ENCODE measurements at regions not wholly inside any gene's neighbourhood (a gene's known extent, or its start where the extent isn't known, plus 50 kb on each side); places are given as distances from the start of the nearest gene placed in this dataset.

DNA sequence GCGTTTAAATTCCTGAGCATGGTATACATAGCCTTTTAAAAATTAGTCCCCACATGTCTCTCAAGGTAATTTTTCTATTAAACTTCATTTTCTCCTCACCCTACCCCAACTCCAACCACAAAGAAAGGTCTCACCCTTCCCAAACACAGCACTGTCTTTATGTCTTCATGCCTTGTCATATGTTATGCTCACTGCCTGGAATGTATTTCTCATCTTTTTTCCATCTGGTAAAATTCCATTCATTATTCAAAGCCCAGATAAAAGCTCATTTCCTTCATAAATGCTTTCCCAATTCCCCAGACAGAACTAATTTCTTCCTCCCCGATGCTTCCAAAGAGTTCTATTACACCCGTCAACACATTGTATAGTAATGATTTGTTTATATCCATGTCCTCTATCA, 302.0 kb downstream of the ALDH8A1 start:
- Histone ChIP-seq H3K4me1 (ENCODE audit: control insufficient read depth in 1 of 2, insufficient read depth in 1 of 2, low read depth in 1 of 2, low read length in 1 of 2) (no peaks in the 10 kb centered on the region), H3K36me3 (no peaks in the 10 kb centered on the region), H3K27ac (no peak overlapping the region), H3K27me3 (peaks cover 23% of the 10 kb centered on the region), H3K9me3 (no peaks in the 10 kb centered on the region), H3K4me3 (ENCODE audit: low read depth in 1 of 2, low read length in 1 of 2) (no peak overlapping the region)
- TF ChIP-seq, protein P1, sequence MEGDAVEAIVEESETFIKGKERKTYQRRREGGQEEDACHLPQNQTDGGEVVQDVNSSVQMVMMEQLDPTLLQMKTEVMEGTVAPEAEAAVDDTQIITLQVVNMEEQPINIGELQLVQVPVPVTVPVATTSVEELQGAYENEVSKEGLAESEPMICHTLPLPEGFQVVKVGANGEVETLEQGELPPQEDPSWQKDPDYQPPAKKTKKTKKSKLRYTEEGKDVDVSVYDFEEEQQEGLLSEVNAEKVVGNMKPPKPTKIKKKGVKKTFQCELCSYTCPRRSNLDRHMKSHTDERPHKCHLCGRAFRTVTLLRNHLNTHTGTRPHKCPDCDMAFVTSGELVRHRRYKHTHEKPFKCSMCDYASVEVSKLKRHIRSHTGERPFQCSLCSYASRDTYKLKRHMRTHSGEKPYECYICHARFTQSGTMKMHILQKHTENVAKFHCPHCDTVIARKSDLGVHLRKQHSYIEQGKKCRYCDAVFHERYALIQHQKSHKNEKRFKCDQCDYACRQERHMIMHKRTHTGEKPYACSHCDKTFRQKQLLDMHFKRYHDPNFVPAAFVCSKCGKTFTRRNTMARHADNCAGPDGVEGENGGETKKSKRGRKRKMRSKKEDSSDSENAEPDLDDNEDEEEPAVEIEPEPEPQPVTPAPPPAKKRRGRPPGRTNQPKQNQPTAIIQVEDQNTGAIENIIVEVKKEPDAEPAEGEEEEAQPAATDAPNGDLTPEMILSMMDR (IDR thresholded peaks at IDR 0.05): no peak

DNA sequence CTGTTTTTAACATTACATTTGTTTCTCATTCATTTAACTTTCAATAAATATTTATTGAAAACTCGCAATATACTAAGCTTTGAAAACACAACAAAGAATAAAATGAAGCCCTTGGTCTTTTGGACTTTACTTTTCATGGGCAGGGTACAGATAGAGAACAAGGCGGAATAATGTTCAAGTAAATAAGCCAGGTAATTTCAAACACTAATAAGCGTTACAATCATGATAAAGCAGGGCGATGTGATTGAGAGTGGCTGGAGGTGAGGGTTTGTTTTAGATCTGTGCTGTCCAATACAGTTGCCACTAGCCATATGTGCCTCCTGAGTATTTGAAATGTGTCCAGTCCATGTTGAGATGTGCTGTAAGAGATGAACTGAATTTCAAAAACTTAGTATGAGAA, 307.1 kb downstream of the ALDH8A1 start:
- no peak overlapping the region for H3K27ac ChIP-seq
- no peaks in the 10 kb centered on the region for H3K36me3 ChIP-seq
- no peaks in the 10 kb centered on the region for H3K9me3 ChIP-seq
- peaks cover 6 to 10% of the 10 kb centered on the region in 2 experiments for H3K4me1 ChIP-seq (ENCODE audit: control insufficient read depth in 1 of 2, insufficient read depth in 1 of 2, low read depth in 1 of 2, low read length in 1 of 2)
- no peak overlapping the region for H3K4me3 ChIP-seq (ENCODE audit: low read depth in 1 of 2, low read length in 1 of 2)
- no peaks in the 10 kb centered on the region for H3K27me3 ChIP-seq
- TF ChIP-seq, protein P1 (IDR thresholded peaks at IDR 0.05): no peak

DNA sequence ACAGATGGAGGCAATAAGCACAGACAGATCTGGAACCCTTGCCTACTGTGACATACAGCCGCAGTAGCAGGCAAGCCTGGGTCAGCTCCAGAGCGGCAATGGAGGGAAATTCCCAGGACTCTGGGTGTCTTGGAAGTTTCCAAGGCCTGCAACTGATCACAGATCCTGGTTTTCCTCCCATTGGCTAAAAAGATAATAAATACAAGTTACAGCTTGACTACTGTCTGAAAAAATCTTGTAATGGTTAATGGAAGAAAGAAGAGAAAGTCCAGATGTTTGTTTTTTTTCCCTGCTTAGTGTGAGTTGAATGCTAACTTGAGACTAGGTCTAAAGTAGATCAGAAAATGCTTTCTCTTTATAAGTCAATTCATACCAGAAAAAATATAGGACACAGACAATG, 307.6 kb downstream of the ALDH8A1 start:
- no peaks in the 10 kb centered on the region for H3K27me3 ChIP-seq
- no peaks in the 10 kb centered on the region for H3K36me3 ChIP-seq
- H3K4me3 ChIP-seq (ENCODE audit: low read depth in 1 of 2, low read length in 1 of 2): no peak overlapping the region
- no peaks in the 10 kb centered on the region for H3K9me3 ChIP-seq
- TF ChIP-seq, protein P1 (IDR thresholded peaks at IDR 0.05): no peak
- H3K4me1 ChIP-seq (ENCODE audit: control insufficient read depth in 1 of 2, insufficient read depth in 1 of 2, low read depth in 1 of 2, low read length in 1 of 2): peaks cover 6 to 10% of the 10 kb centered on the region in 2 experiments
- H3K27ac ChIP-seq: no peak overlapping the region

DNA sequence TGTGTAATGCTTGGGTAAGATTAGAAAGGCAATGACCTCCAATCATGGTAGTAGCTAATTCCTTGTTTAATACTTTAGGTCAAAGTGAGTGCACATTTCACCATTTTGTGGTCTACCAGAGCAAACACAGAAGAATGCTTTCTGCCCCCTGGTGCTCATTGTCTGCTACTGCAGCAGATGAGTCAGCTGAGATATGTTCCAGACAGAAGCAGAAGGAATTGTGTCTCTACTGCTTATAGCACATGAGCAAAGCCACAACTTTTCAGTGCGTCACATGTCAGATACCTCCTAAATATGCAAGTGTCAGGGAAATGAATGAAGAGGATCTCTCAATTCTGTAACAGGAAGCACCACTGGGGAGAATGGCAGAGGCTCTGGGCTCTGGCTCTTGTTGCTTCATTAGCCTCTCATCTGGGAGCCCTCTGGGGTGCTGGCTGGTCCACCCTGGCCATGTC, 308.9 kb downstream of the ALDH8A1 start:
- H3K4me3 ChIP-seq (ENCODE audit: low read depth in 1 of 2, low read length in 1 of 2): no peak overlapping the region
- no peaks in the 10 kb centered on the region for H3K27me3 ChIP-seq
- H3K27ac ChIP-seq: peak overlapping the region; percentile 40
- H3K4me1 ChIP-seq (ENCODE audit: control insufficient read depth in 1 of 2, insufficient read depth in 1 of 2, low read depth in 1 of 2, low read length in 1 of 2): peaks cover 6 to 10% of the 10 kb centered on the region in 2 experiments
- H3K36me3 ChIP-seq: no peaks in the 10 kb centered on the region
- H3K9me3 ChIP-seq: no peaks in the 10 kb centered on the region
- TF ChIP-seq, protein P1 (IDR thresholded peaks at IDR 0.05): peak; percentile 99

DNA sequence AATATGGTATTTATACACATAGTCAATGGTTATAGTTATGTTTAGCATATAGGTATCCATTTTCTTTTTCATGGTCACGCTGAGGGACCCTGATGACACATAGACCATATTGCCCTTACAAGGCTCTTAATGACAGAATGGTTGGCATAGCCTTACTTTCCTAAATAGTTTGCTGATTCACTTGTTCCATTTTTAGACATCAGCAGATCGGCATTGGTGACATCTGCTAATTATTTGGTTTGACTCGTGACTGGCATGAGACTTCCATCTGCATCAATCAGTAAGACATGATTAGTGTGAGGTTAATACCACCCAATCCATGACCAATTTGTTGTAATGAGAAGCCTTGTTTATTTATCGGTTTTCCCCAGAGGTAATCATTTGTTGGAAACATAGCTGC, 309.7 kb downstream of the ALDH8A1 start:
- H3K27ac ChIP-seq: peak overlapping the region; percentile 40
- no peaks in the 10 kb centered on the region for H3K36me3 ChIP-seq
- H3K4me1 ChIP-seq (ENCODE audit: control insufficient read depth in 1 of 2, insufficient read depth in 1 of 2, low read depth in 1 of 2, low read length in 1 of 2): peaks cover 6 to 10% of the 10 kb centered on the region in 2 experiments
- no peaks in the 10 kb centered on the region for H3K27me3 ChIP-seq
- H3K4me3 ChIP-seq (ENCODE audit: low read depth in 1 of 2, low read length in 1 of 2): no peak overlapping the region
- H3K9me3 ChIP-seq: no peaks in the 10 kb centered on the region
- TF ChIP-seq, protein P1 (IDR thresholded peaks at IDR 0.05): no peak
